Gastrocnemius medialis (tissue), 4 donors: ENCODE measurements at regions not wholly inside any gene's neighbourhood (a gene's known extent, or its start where the extent isn't known, plus 50 kb on each side); places are given as distances from the start of the nearest gene placed in this dataset.

ENCODE experiments used
- ATAC-seq, 2 donors: fragments of 150-250 bp; one replicate each; pipeline ENCODE4 v1.9.1; 2016
- DNase-seq, 2 donors: peaks; one replicate each; pipeline ENCODE4 v3.0.0-alpha.2; 2019
- H3K27ac ChIP-seq, 4 donors: fragments of 200-600 bp; sonication (generic); 1 replicate in 1 of 4; 2 replicates in 3 of 4; pipeline ENCODE4 v1.5.1; 2016 to 2018; ENCODE audit warnings: mild to moderate bottlenecking in 2 of 4, moderate library complexity in 1 of 4
- H3K27me3 ChIP-seq, 3 donors: fragments of 200-600 bp; sonication (generic) in 2 of 3; 1 replicate in 1 of 3; 2 replicates in 2 of 3; pipeline versions ENCODE4 v1.5.1 to v1.6.0; 2016 to 2019; ENCODE audit warnings: mild to moderate bottlenecking in 1 of 3, moderate library complexity in 1 of 3
- H3K36me3 ChIP-seq, 2 donors: fragments of 200-600 bp; sonication (generic) in 1 of 2; one replicate each; pipeline ENCODE4 v1.5.1; 2017 to 2018
- H3K4me1 ChIP-seq, 2 donors: fragments of 200-600 bp; sonication (generic) in 1 of 2; one replicate each; pipeline ENCODE4 v1.5.1; 2016 to 2017; ENCODE audit warnings: mild to moderate bottlenecking in 2 of 2
- H3K4me3 ChIP-seq, 4 donors: fragments of 200-600 bp; sonication (generic) in 3 of 4; 1 replicate in 1 of 4; 2 replicates in 3 of 4; pipeline ENCODE4 v1.5.1; 2016 to 2019; ENCODE audit warnings: mild to moderate bottlenecking in 2 of 4
- H3K9me3 ChIP-seq, 3 donors: fragments of 200-600 bp; sonication (generic) in 2 of 3; 1 replicate in 1 of 3; 2 replicates in 2 of 3; pipeline ENCODE4 v1.5.1; 2016 to 2019
- CTCF ChIP-seq, 5 experiments: fragments of 450-650 bp in 3 of 5; fragments of 200-600 bp in 2 of 5; sonication (generic) in 2 of 5; IDR thresholded peaks in 4 of 5; conservative IDR thresholded peaks in 1 of 5; 1 replicate in 4 of 5; 2 replicates in 1 of 5; pipeline ENCODE4 v1.5.1; 2016 to 2019; ENCODE audit warnings: antibody characterized with exemption in 5 of 5, mild to moderate bottlenecking in 3 of 5, moderate library complexity in 3 of 5
- POLR2A ChIP-seq, 2 donors: fragments of 450-650 bp; IDR thresholded peaks; one replicate each; pipeline ENCODE4 v1.6.1; 2017; ENCODE audit warnings: antibody characterized with exemption in 2 of 2, mild to moderate bottlenecking in 2 of 2, moderate library complexity in 2 of 2
- in situ Hi-C, 4 donors: fragments of 200-750 bp; cut with MboI; loops; one replicate each; pipeline versions ENCODE4 v1.15.0 to v1.8.0; 2017; ENCODE audit warnings: low sequenced_read_pairs in 4 of 4
- intact Hi-C: fragments of 100-400 bp; cut with DNase I; formaldehyde crosslinking; loops from one replicate; pipeline ENCODE4 v1.15.1; 2023; ENCODE audit warnings: low total_unique reads

GRCh38 chr9:106557996-106558667, 304.8 kb upstream of the ZNF462 start:
- intact Hi-C loops (no loop called here), in situ Hi-C loops (no loop called here)
- ATAC-seq (no peak), DNase-seq (no peak)
- Histone ChIP-seq H3K27ac (no peak overlapping the region), H3K4me1 (no peaks in the 10 kb centered on the region), H3K9me3 (no peaks in the 10 kb centered on the region), H3K36me3 (no peaks in the 10 kb centered on the region), H3K4me3 (no peak overlapping the region), H3K27me3 (no peaks in the 10 kb centered on the region)
- TF ChIP-seq CTCF (IDR thresholded peaks at IDR 0.05 in 4 of 5, conservative IDR thresholded peaks at IDR 0.05 in 1 of 5) (no peak), POLR2A (IDR thresholded peaks at IDR 0.05) (no peak)

DNA sequence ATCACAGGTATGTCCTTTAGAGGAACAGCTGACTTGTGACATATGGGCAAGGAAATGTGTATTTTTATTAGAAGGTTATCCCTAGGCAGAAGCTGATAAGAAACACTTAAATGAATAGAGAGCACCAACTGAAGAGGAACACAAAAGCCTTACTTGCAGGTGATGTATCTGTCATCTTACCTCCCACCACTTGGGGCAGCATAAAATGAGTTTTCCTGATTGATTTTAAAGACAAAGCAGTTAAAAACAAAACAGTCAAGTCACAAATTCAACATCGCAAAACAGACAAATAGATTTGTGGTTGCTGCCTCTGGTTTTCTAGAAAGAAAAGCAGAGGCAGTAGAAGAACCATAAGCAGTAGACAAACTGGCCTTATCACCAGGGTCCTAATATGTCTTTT, 302.4 kb upstream of the ZNF462 start:
- H3K4me3 ChIP-seq: no peak overlapping the region
- no peaks in the 10 kb centered on the region for H3K9me3 ChIP-seq
- no peaks in the 10 kb centered on the region for H3K4me1 ChIP-seq
- H3K27me3 ChIP-seq: no peaks in the 10 kb centered on the region
- no peak for ATAC-seq
- in situ Hi-C loops: no loop called here
- no peaks in the 10 kb centered on the region for H3K36me3 ChIP-seq
- intact Hi-C loops: no loop called here
- no peak overlapping the region for H3K27ac ChIP-seq
- TF ChIP-seq POLR2A (IDR thresholded peaks at IDR 0.05) (no peak), CTCF (IDR thresholded peaks at IDR 0.05 in 4 of 5, conservative IDR thresholded peaks at IDR 0.05 in 1 of 5) (no peak)
- DNase-seq: no peak

DNA sequence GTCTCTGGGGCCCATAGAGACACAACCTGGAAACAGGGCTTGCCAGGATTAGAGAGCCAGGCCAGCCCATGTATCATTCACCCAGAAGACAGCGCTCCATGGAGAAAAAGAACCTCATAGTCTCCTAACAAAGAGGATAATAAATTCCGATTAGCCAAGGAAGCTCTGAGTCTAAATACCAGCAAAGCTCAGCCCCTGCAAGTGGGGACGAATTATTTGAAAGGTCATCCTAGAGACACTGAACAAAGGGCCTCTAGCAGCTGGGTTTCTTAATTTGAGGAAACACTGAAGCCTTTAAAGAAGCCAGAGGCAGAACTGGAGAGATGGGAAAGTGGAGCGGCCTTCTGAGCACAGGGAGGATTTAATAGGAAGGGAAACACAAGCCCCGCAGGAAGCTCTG, 287.1 kb upstream of the ZNF462 start:
- intact Hi-C loops (no loop called here), in situ Hi-C loops (no loop called here)
- ATAC-seq: no peak
- Histone ChIP-seq H3K36me3 (no peaks in the 10 kb centered on the region), H3K27me3 (no peaks in the 10 kb centered on the region), H3K4me3 (no peak overlapping the region), H3K4me1 (no peaks in the 10 kb centered on the region), H3K9me3 (no peaks in the 10 kb centered on the region), H3K27ac (no peak overlapping the region)
- no peak for TF ChIP-seq CTCF (IDR thresholded peaks at IDR 0.05 in 4 of 5, conservative IDR thresholded peaks at IDR 0.05 in 1 of 5)
- TF ChIP-seq POLR2A (IDR thresholded peaks at IDR 0.05): no peak
- DNase-seq: no peak

DNA sequence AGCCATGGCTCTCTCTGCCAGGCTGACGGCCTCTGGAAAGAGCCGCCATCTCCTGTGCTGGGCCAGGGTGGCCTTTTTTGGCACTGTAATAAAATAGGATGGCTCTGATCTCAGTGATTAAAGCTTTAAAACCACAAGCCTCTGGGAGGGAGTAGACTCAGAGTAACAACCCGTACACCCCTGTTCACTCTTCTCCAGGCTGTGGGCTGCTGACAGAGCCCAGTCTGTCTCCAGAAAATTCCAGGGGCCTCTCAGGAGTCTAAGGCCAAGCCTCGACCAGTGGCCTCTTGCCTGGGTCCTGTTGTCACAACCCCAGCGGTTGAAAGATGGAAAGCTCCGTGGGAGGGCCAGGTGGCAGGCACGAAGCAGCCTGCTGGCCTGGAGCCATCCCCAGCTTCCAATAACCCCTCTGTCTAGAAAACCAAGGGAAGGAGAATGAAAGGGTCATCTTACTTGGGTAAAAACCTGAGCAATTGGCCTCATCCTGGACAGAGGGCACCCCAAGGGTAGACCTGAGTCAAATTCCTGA, 286.7 kb upstream of the ZNF462 start:
- ATAC-seq (no peak), DNase-seq (no peak)
- no peak for TF ChIP-seq POLR2A (IDR thresholded peaks at IDR 0.05)
- TF ChIP-seq CTCF (IDR thresholded peaks at IDR 0.05 in 4 of 5, conservative IDR thresholded peaks at IDR 0.05 in 1 of 5): no peak
- Histone ChIP-seq H3K36me3 (no peaks in the 10 kb centered on the region), H3K27me3 (no peaks in the 10 kb centered on the region), H3K4me1 (no peaks in the 10 kb centered on the region), H3K27ac (no peak overlapping the region), H3K9me3 (no peaks in the 10 kb centered on the region), H3K4me3 (no peak overlapping the region)
- in situ Hi-C loops (no loop called here), intact Hi-C loops (no loop called here)

GRCh38 chr9:106577121-106577520, 285.8 kb upstream of the ZNF462 start:
- intact Hi-C loops: no loop called here
- H3K4me1 ChIP-seq: no peaks in the 10 kb centered on the region
- H3K27ac ChIP-seq: no peak overlapping the region
- no peak overlapping the region for H3K4me3 ChIP-seq
- no peak for ATAC-seq
- no peaks in the 10 kb centered on the region for H3K36me3 ChIP-seq
- DNase-seq: no peak
- no peaks in the 10 kb centered on the region for H3K27me3 ChIP-seq
- in situ Hi-C loops: no loop called here
- H3K9me3 ChIP-seq: no peaks in the 10 kb centered on the region
- TF ChIP-seq POLR2A (IDR thresholded peaks at IDR 0.05) (no peak), CTCF (IDR thresholded peaks at IDR 0.05 in 4 of 5, conservative IDR thresholded peaks at IDR 0.05 in 1 of 5) (no peak)
